H9 (cell line): ENCODE measurements at regions not wholly inside any gene's neighbourhood (a gene's known extent, or its start where the extent isn't known, plus 50 kb on each side); places are given as distances from the start of the nearest gene placed in this dataset.

ENCODE experiments used
- DNase-seq: peaks from one replicate; pipeline ENCODE4 v3.0.0-alpha.2; 2017
- H2AFZ ChIP-seq: one replicate; pipeline ENCODE4 v1.6.1; 2013; ENCODE audit warnings: mild to moderate bottlenecking, low read length, control low read depth, moderate library complexity
- H2AK5ac ChIP-seq: 2 replicates; pipeline ENCODE4 v1.6.1; 2013; ENCODE audit warnings: low read length, control low read depth, mixed read lengths; ENCODE audit not compliant: insufficient read length
- H2BK120ac ChIP-seq: one replicate; pipeline ENCODE4 v1.6.1; 2013; ENCODE audit warnings: low read depth, mild to moderate bottlenecking, low read length, control low read depth, inconsistent platforms; ENCODE audit not compliant: poor library complexity, severe bottlenecking
- H2BK12ac ChIP-seq: 2 replicates; pipeline ENCODE4 v1.6.1; 2013; ENCODE audit warnings: low read length, control low read depth, mixed read lengths, low read depth; ENCODE audit not compliant: insufficient read length
- H2BK15ac ChIP-seq: 2 replicates; pipeline ENCODE4 v1.6.1; 2013; ENCODE audit warnings: low read depth, low read length, control low read depth
- H2BK20ac ChIP-seq: one replicate; pipeline ENCODE4 v1.6.1; 2013; ENCODE audit warnings: low read depth, mild to moderate bottlenecking, low read length, control low read depth, inconsistent platforms; ENCODE audit not compliant: poor library complexity, severe bottlenecking
- H2BK5ac ChIP-seq: 2 replicates; pipeline ENCODE4 v1.6.1; 2013; ENCODE audit warnings: low read length, control low read depth, mixed read lengths; ENCODE audit not compliant: insufficient read length
- H3K14ac ChIP-seq: 2 replicates; pipeline ENCODE4 v1.6.1; 2013; ENCODE audit warnings: low read length, control low read depth; ENCODE audit not compliant: insufficient read depth
- H3K18ac ChIP-seq: 2 replicates; pipeline ENCODE4 v1.6.1; 2013; ENCODE audit warnings: low read depth, mild to moderate bottlenecking, mixed read lengths, low read length, control low read depth; ENCODE audit not compliant: insufficient read length
- H3K23ac ChIP-seq: 2 replicates; pipeline ENCODE4 v1.6.1; 2013; ENCODE audit warnings: low read length, control low read depth, mixed read lengths, low read depth; ENCODE audit not compliant: insufficient read length
- H3K23me2 ChIP-seq: 2 replicates; pipeline ENCODE4 v1.6.1; 2013; ENCODE audit warnings: low read depth, mild to moderate bottlenecking, mixed read lengths, low read length, control low read depth; ENCODE audit not compliant: insufficient read length, poor library complexity, severe bottlenecking
- H3K27ac ChIP-seq: 2 replicates; pipeline ENCODE4 v1.5.1; 2013; ENCODE audit warnings: low read length, control low read depth, mixed read lengths, low read depth; ENCODE audit not compliant: insufficient read length
- H3K27me3 ChIP-seq: 2 replicates; pipeline ENCODE4 v1.6.1; 2013; ENCODE audit warnings: low read length, control low read depth, inconsistent platforms; ENCODE audit not compliant: insufficient read depth
- H3K4ac ChIP-seq: 2 replicates; pipeline ENCODE4 v1.6.1; 2013; ENCODE audit warnings: low read depth, mild to moderate bottlenecking, control low read depth, inconsistent platforms, low read length, moderate library complexity
- H3K4me1 ChIP-seq: 2 replicates; pipeline ENCODE4 v1.6.1; 2013; ENCODE audit warnings: low read length, control low read depth, inconsistent platforms; ENCODE audit not compliant: insufficient read depth
- H3K4me2 ChIP-seq: 2 replicates; pipeline ENCODE4 v1.6.1; 2013; ENCODE audit warnings: low read length, control low read depth, mixed read lengths; ENCODE audit not compliant: insufficient read length, insufficient read depth
- H3K56ac ChIP-seq: 2 replicates; pipeline ENCODE4 v1.6.1; 2013; ENCODE audit warnings: low read depth, mild to moderate bottlenecking, mixed read lengths, low read length, control low read depth; ENCODE audit not compliant: insufficient read length
- H3K79me1 ChIP-seq: 2 replicates; pipeline ENCODE4 v1.6.1; 2013; ENCODE audit warnings: low read depth, mild to moderate bottlenecking, moderate library complexity, low read length, control low read depth, inconsistent platforms; ENCODE audit not compliant: insufficient read depth, poor library complexity, severe bottlenecking
- H3K79me2 ChIP-seq: 2 replicates; pipeline ENCODE4 v1.6.1; 2013; ENCODE audit warnings: low read length, control low read depth, inconsistent platforms; ENCODE audit not compliant: insufficient read depth
- H3K9ac ChIP-seq: 2 replicates; pipeline ENCODE4 v1.6.1; 2013; ENCODE audit warnings: low read length, control low read depth, mixed read lengths; ENCODE audit not compliant: insufficient read length; ENCODE audit errors: extremely low read depth
- H3K9me3 ChIP-seq: one replicate; pipeline ENCODE4 v1.6.1; 2013; ENCODE audit warnings: low read depth, low read length, inconsistent platforms; ENCODE audit not compliant: control insufficient read depth
- H3T11ph ChIP-seq: one replicate; pipeline ENCODE4 v1.6.1; 2013; ENCODE audit warnings: mild to moderate bottlenecking, low read length, control low read depth, inconsistent platforms
- H4K20me1 ChIP-seq: one replicate; pipeline ENCODE4 v1.6.1; 2013; ENCODE audit not compliant: control insufficient read depth, insufficient read length, insufficient read depth
- H4K5ac ChIP-seq: 2 replicates; pipeline ENCODE4 v1.6.1; 2013; ENCODE audit warnings: low read depth, mild to moderate bottlenecking, mixed read lengths, low read length, control low read depth; ENCODE audit not compliant: insufficient read length
- H4K8ac ChIP-seq: replicated peaks from 2 replicates; pipeline ENCODE4 v1.6.1; 2013; ENCODE audit warnings: low read length, control low read depth, mixed read lengths, low read depth; ENCODE audit not compliant: insufficient read length
- H4K91ac ChIP-seq: 2 replicates; pipeline ENCODE4 v1.6.1; 2013; ENCODE audit warnings: low read depth, mild to moderate bottlenecking, moderate library complexity, mixed read lengths, low read length, control low read depth; ENCODE audit not compliant: insufficient read length
- H3K27ac Mint-ChIP-seq, 3 experiments: 2 replicates in 2 of 3; 3 replicates in 1 of 3; pipeline ENCODE4 v1.8.0; 2020 to 2021; ENCODE audit warnings: mixed read lengths in 3 of 3, mild to moderate bottlenecking in 1 of 3, moderate library complexity in 1 of 3
- H3K27me3 Mint-ChIP-seq: 2 replicates; pipeline ENCODE4 v1.8.0; 2021; ENCODE audit warnings: low read depth, mild to moderate bottlenecking, moderate library complexity, mixed read lengths
- H3K36me3 Mint-ChIP-seq, 3 experiments: 2 replicates in 2 of 3; 3 replicates in 1 of 3; pipeline ENCODE4 v1.8.0; 2020 to 2021; ENCODE audit warnings: low read depth in 3 of 3, mixed read lengths in 3 of 3; ENCODE audit not compliant: insufficient read depth in 1 of 3
- H3K4me1 Mint-ChIP-seq, 2 experiments: 2 replicates each; pipeline ENCODE4 v1.8.0; 2020; ENCODE audit warnings: mixed read lengths in 2 of 2
- H3K4me3 Mint-ChIP-seq, 2 experiments: 2 replicates in 1 of 2; 3 replicates in 1 of 2; pipeline ENCODE4 v1.8.0; 2020 to 2021; ENCODE audit warnings: mild to moderate bottlenecking in 2 of 2, mixed read lengths in 2 of 2, moderate library complexity in 1 of 2
- H3K9me3 Mint-ChIP-seq, 2 experiments: 2 replicates in 1 of 2; 3 replicates in 1 of 2; pipeline ENCODE4 v1.8.0; 2020; ENCODE audit warnings: mild to moderate bottlenecking in 2 of 2, mixed read lengths in 2 of 2, moderate library complexity in 1 of 2
- WGBS: extraction: QIAGEN DNeasy Blood & Tissue Kit; methylation state at CpG from one replicate; pipeline ENCODE4 v1.1.7; 2013; ENCODE audit warnings: missing lambda C conversion rate, low lambda C conversion rate, mixed read lengths; ENCODE audit not compliant: insufficient read length; ENCODE audit errors: extremely low coverage; 5-methylcytosine and 5-hydroxymethylcytosine counted together
- TF ChIP-seq, protein P1 (sequence below): fragments of 200-600 bp; sonication (generic); conservative IDR thresholded peaks from 3 replicates; pipeline ENCODE4 v1.8.0; 2021; ENCODE audit warnings: antibody characterized with exemption, mild to moderate bottlenecking

DNA sequence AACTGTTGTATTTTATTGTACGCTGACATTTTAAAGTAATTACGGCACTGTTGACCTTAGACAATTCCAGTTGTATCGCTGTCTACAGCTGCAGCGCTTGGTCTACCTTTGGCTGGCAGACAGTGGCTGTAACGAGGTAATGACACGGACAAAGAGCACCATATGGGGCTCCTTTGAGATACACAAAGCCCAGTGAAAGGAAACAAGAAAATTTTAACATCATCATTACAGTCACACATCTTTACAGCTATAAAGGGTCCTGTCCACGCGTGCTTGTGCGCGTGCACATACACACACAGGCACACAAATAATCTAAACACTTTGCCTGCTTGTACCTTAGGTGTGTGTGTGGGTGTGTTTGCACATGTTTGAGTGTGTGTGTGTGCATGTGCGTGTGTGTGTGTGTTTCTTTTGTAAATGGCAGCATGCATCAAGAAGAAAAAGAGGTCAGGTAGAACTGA, 946.0 kb downstream of the NR2F1-AS1 start:
- no peak overlapping the region for H3K56ac ChIP-seq
- H3K9me3 ChIP-seq, result no peaks in the 10 kb centered on the region
- no peak overlapping the region for H3K27ac ChIP-seq
- H2AK5ac ChIP-seq, result no peak overlapping the region
- H4K5ac ChIP-seq, result no peak overlapping the region
- no CpG with 5 or more reads among the region's 11 CpGs for WGBS
- Mint-ChIP-seq H3K4me1 (peaks cover 13 to 14% of the 10 kb centered on the region in 2 experiments), H3K4me3 (no peak overlapping the region), H3K9me3 (peaks cover 0 to 2% of the 10 kb centered on the region in 2 experiments; a peak in 1 of 5 replicates), H3K36me3 (peaks cover 0 to 5% (median 2%) of the 10 kb centered on the region in 3 experiments; a peak in 3 of 7 replicates), H3K27ac (no peak overlapping the region), H3K27me3 (no peaks in the 10 kb centered on the region)
- DNase-seq, result no peak
- no peaks in the 10 kb centered on the region for H3K27me3 ChIP-seq
- no peak overlapping the region for H2BK120ac ChIP-seq
- H4K91ac ChIP-seq, result no peak overlapping the region
- H2BK20ac ChIP-seq, result no peak overlapping the region
- no peaks in the 10 kb centered on the region for H3K4me1 ChIP-seq
- H3K23ac ChIP-seq, result no peak overlapping the region
- no peak overlapping the region for H2BK12ac ChIP-seq
- H3K79me1 ChIP-seq, result no peaks in the 10 kb centered on the region
- TF ChIP-seq, protein P1, sequence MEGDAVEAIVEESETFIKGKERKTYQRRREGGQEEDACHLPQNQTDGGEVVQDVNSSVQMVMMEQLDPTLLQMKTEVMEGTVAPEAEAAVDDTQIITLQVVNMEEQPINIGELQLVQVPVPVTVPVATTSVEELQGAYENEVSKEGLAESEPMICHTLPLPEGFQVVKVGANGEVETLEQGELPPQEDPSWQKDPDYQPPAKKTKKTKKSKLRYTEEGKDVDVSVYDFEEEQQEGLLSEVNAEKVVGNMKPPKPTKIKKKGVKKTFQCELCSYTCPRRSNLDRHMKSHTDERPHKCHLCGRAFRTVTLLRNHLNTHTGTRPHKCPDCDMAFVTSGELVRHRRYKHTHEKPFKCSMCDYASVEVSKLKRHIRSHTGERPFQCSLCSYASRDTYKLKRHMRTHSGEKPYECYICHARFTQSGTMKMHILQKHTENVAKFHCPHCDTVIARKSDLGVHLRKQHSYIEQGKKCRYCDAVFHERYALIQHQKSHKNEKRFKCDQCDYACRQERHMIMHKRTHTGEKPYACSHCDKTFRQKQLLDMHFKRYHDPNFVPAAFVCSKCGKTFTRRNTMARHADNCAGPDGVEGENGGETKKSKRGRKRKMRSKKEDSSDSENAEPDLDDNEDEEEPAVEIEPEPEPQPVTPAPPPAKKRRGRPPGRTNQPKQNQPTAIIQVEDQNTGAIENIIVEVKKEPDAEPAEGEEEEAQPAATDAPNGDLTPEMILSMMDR, result no peak
- no peaks in the 10 kb centered on the region for H3K23me2 ChIP-seq
- H4K20me1 ChIP-seq, result no peaks in the 10 kb centered on the region
- H3T11ph ChIP-seq, result no peak overlapping the region
- no peak overlapping the region for H2BK15ac ChIP-seq
- H2BK5ac ChIP-seq, result no peak overlapping the region
- H3K18ac ChIP-seq, result no peak overlapping the region
- no peak overlapping the region for H3K4me2 ChIP-seq
- H3K14ac ChIP-seq, result no peak overlapping the region
- H3K9ac ChIP-seq, result no peak overlapping the region
- no peak overlapping the region for H4K8ac ChIP-seq
- no peak overlapping the region for H2AFZ ChIP-seq
- no peaks in the 10 kb centered on the region for H3K79me2 ChIP-seq
- no peak overlapping the region for H3K4ac ChIP-seq
